GM18909 (cell line): ENCODE measurements at regions not wholly inside any gene's neighbourhood (a gene's known extent, or its start where the extent isn't known, plus 50 kb on each side); places are given as distances from the start of the nearest gene placed in this dataset.
"Not testable (repeated sequence)": the region's sequence is repeated elsewhere in the genome, so short reads cannot be mapped to it uniquely, and the experiment has no call there.

ENCODE experiments used
- ATAC-seq: cut with Tn5 transposase; IDR thresholded peaks from one replicate; pipeline ENCODE4 v1.9.1; 2021; ENCODE audit warnings: mild to moderate bottlenecking; ENCODE audit not compliant: unreplicated experiment, poor library complexity

GRCh38 chr10:109542050-109542603 is 381.2 kb downstream of the XPNPEP1 start:
- ATAC-seq = not testable (repeated sequence)

GRCh38 chr10:109534193-109534592 is 389.1 kb downstream of the XPNPEP1 start:
- ATAC-seq = no peak

DNA sequence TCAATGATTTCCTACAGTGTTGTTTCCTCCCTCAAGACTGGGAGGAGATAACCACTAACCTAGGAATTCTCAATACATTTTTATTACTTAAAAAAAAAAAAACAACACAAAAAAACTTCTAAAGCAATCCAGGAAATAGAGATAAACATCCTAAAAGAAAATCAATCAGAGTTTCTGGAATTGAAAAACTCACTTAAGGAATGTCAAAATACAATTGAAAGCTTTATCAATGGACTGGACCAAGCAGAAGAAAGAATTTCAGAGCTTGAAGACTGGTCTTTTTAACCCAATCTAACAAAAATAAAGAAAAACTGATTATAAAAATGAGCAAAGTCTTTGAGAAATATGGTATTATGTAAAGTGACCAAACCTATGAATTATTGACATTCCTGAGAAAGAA is 394.1 kb downstream of the XPNPEP1 start:
- no peak for ATAC-seq

GRCh38 chr10:109517748-109518147 is 405.6 kb downstream of the XPNPEP1 start:
- ATAC-seq = no peak

GRCh38 chr10:109504401-109504800 is 418.9 kb downstream of the XPNPEP1 start:
- ATAC-seq = no peak

DNA sequence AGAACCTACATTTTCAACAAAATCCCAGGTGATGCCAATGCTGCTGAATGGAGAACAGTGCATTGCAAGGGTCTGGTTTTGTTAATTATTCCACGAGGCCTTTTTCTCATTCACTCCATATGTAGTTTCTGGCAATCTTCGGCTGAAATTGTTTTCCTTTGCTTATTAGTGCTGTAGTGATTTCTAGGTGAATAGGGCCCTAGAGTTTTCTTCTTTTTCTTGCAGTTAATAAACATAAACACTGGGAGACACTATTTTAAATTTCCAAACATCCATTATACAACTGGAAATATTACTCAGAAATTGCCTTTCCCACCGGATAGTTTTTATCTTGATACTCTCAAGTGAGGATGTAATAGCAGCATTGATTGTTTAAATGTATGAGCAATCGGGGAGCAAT is 435.6 kb downstream of the XPNPEP1 start:
- ATAC-seq = no peak

DNA sequence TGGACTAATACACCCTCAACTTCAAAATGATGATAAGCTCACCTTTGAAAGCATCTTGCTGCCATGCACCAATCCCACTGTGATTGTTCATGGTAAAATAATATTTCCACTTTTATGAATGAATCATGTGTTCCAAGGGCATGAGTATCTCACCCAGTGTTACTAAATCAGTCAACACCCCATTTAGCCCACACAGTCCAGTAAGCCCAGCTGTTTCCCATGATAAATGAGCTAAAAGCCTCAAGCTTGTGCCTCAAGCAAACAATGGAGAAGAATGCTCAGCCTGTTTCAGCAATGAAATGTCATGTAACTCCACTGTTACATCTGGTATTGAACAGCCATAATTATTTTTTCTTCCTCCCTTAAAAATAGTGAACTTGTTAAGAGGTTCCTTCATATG is 442.5 kb downstream of the XPNPEP1 start:
- ATAC-seq = no peak

GRCh38 chr10:109475711-109476421 is 447.4 kb downstream of the XPNPEP1 start:
- ATAC-seq = no peak

- ATAC-seq = no peak
Measured at GRCh38 chr10:109474812-109475211, 448.5 kb downstream of the XPNPEP1 start.

DNA sequence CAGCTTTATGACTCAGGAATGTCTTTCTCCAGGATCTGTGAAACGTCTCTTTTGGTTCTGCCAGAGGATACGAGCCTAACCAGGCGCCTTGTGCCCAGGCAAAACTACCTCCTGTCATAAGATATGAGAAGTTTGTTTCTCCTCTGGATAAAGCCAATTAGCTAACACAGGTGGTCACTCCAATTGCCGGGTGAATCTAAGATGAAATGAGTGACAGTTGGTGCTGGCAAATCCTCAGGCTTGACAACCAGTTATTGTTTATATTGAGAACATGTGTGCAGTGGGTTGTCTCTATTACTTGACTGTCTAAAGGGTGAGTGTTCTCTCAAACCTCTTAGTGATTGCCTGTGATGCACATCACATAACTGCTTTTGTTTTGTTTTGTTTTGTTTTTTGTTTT is 449.1 kb downstream of the XPNPEP1 start:
- no peak for ATAC-seq

DNA sequence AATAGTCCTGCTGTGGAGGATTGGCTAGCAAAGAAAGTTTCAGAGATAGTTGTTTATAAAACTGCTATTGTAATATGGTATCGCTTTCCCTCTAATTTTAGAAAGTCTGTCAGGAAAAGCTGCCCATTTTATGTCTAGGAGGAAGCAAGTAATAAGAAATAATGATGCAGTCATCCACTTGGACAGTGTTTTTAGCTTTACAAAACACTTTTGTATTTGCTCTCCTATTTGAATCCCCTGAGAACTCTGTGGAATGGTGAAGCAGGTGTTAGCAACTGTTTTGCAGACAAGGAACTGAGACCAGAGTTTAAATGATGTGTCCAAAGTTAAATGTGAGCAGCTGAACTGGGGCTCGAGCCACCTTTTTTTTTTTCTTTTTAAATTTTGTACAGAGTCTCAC is 455.8 kb downstream of the XPNPEP1 start:
- ATAC-seq = no peak

DNA sequence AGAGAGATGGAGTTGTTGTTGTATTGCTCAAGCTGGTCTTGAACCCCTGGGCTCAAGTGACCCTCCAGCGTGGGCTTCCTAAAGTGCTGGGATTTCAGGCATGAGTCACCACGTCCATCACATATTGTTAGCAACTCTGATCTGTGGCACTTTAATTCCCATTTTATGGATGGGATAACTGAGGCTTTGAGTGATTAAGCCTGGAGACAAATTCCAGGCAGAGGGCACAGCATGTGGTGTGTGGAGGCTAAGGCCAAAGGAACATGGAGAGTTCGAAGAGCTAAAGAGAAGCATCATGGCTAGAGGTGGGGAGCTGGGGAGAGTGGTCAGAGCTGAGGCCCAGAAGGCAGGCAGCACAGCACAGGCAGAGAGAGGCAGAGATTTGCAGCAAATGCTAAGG is 458.4 kb downstream of the XPNPEP1 start:
- no peak for ATAC-seq

GRCh38 chr10:109457302-109457638 is 466.0 kb downstream of the XPNPEP1 start:
- no peak for ATAC-seq

GRCh38 chr10:109456566-109457301 is 466.6 kb downstream of the XPNPEP1 start:
- ATAC-seq = no peak

GRCh38 chr10:109454691-109455090 is 468.6 kb downstream of the XPNPEP1 start:
- no peak for ATAC-seq

DNA sequence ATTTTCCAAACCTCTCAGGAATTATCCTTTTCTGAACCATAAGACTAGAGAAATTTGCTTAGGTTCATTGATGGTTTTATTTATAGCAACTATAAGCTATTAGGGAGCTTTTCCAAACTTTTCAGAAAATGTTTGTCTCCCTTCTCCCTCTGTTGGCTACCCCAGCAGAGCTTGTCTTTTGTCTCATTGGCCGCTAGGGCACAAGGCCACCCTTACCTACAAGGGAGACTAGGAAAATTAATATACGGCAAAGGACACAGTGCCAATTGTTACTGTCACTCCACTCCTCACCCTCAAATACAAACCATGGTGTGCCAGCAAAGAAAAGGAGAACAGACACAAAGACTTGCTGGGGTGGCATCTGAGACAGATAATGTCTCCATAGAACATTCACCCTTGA is 471.4 kb downstream of the XPNPEP1 start:
- ATAC-seq = no peak

- no peak for ATAC-seq
Measured at GRCh38 chr10:109450702-109451101, 472.6 kb downstream of the XPNPEP1 start.

DNA sequence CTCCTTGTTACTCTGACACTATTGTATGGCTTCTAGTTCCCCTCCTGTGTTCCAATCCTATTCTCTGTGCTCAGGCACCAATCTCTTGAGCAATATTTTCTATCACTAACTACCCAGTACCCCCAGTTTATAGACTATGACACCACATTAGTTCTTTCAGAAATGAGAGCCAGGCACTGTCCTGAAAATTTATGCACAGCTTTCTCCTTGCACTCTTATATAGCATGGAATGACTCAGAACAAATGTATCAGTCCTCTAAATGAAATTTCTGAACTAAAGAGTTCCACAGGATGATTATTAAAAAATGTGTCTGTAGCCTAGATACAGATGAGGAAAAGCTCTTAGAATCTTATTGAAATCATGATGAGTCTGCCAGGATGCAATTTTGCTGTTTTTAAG is 489.9 kb downstream of the XPNPEP1 start:
- no peak for ATAC-seq

DNA sequence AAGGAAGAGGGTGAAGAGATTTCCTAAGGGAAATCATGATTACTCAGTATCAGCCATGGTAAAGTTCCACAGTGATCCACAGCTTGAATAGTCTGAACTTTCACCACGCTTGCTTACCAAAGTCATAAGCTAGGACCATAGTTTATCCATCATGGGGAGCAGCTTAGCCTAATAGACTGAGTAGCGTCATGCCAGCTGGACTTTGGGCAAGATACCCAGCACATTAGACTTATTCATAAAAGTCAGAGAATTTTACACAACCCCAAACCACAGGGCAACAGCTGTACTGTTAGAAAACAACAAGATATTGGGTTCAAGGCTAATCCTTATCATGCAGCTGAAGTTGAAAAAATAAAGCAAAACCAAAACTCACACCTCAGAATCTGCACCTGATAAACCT is 491.0 kb downstream of the XPNPEP1 start:
- ATAC-seq = no peak

DNA sequence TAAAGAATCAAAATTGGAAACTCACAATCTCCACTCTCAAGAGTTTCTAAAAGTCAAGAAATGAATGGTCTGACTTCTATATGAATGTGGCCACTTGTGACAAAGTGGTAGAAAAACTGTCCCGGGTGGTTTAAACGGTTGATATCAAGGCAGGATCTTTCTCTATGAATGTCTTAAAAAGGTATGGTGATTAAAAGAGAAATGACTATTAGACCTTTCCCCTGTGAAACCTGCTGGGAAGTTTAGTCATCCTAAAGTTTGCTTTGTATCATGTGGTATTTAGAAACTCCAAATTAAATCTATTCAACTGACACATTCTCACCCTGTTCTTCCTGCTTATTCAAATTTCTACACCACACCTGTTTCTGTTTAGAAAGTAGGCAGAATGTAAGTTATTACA is 492.5 kb downstream of the XPNPEP1 start:
- no peak for ATAC-seq

DNA sequence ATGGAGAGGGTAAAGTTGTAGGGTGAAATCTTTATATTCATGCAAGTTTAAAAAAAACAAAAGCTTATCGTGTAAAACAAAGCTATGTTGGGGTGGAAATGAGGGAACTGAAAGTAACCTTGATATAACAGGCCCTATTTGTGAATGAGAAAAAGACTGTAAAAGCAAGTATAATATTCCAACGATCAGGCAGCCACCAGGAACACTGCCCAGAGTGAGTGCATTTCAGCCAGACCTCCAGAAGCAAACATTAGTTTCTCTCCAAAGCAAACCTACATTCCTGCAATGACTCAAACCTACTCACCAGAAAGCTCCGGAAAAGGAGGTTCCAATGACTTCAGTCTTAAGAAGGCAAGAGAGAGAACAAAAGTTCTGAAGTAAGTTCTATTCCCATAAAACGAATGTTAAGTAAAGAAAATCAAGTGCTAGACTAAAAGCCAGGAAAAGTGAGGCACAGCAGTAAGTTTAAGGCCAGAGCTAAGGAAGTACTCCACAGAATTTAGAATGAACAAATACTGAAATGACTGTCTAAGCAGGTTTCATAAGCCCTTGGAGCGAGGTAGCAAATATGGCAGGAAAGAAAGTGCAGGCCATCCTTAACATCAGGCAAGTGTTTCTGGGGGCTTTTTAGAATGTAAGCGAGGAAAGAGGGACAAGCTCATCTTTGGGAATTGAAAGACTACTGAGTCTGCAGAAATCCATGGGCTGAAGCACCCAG is 493.1 kb downstream of the XPNPEP1 start:
- no peak for ATAC-seq
